ENCODE measurements at regions not wholly inside any gene's neighbourhood (a gene's known extent, or its start where the extent isn't known, plus 50 kb on each side); places are given as distances from the start of the nearest gene placed in this dataset.

DNA sequence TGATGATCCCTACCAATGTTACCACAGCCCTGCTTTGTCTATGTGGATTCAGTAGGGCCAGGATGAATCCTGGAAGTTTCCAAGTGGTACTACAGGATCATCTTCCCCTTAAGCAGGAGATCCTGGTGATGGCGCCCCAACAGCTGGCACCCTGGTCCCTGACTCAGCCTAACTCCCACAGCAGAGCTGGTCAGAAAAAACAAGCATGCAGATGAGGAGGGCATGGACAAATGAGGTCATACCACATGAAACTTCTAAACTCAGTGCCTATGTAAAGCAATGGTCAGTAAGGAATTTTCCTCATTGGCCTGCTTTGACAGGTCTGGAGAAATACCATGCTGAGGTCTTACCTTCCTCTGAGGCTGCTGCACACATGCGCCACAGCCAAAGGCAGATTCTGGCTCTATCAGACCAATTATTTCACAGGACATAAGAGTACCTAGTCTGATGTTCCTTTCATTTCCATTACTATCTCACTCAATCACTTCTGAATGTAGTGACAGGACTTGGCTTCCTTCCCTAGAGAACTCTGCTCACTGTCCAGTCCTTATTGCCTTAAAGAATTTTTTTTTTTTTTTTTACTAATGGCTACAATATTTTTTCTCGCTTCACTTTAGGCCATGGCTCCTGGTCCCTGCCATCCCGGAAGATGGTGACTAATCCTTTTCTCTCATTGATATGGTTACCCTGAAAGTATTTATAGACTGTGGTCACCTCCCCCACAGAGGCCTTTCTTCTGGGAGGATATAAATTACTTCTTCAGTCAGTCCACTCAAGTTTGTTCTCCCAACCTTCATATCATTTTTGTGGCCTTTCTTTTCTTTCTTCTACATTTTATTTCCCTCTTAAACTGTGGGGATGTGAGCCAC lies 525.2 kb upstream of the PSMD7 start:
- Histone ChIP-seq H3K9ac (ENCODE audit: insufficient read depth, low read length) (no peak overlapping the region), H3K27ac (ENCODE audit: insufficient read depth, low read length) (no peak overlapping the region), H3K79me2 (ENCODE audit: control insufficient read depth, insufficient read depth, low read length) (no peaks in the 10 kb centered on the region), H3K27me3 (ENCODE audit: control insufficient read depth, insufficient read depth, low read length) (no peaks in the 10 kb centered on the region), H3K4me1 (ENCODE audit: control insufficient read depth, extremely low read depth, insufficient read depth, low read length) (no peaks in the 10 kb centered on the region), H3K4me2 (ENCODE audit: extremely low read depth, insufficient read depth, low read length) (no peak overlapping the region), H3K36me3 (ENCODE audit: control insufficient read depth, insufficient read depth, low read length) (no peaks in the 10 kb centered on the region), H4K20me1 (ENCODE audit: control insufficient read depth, extremely low read depth, insufficient read depth, low read length) (no peaks in the 10 kb centered on the region), H3K4me3 (replicated peaks in 1 of 4; ENCODE audit: control extremely low read depth in 1 of 4, insufficient read depth in 1 of 4, low read depth in 3 of 4, low read length in 4 of 4) (no peak overlapping the region), H2AFZ (ENCODE audit: low read length) (no peak overlapping the region), H3K9me3 (ENCODE audit: control insufficient read depth, insufficient read depth, low read depth, low read length) (no peaks in the 10 kb centered on the region)
- peak; percentile 32 to 41 for DNase-seq (ENCODE audit: low read depth in 2 of 2)
- TF ChIP-seq EZH2 (IDR thresholded peaks at IDR 0.05; ENCODE audit: low read length, missing control alignments): no peak

DNA sequence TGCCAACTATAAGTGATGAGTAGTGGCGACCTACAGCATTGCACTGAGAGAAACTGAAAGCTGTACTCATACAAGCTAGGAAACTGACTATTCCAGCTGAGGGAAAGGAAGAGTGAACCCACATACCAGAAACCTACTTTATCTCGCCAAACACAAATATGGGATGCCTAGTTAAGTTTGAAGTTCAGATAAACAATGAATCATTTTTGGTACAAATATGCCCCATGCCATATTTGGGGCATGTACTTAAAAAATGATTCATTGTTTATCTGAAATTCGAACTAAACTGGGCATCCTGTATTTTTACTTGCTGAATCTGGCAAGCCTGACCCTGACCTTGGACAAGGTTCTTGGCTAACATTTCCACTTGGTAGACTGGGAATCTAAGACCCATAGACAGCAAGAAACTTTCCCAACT lies 527.8 kb upstream of the PSMD7 start:
- Histone ChIP-seq H3K4me3 (replicated peaks in 1 of 4; ENCODE audit: control extremely low read depth in 1 of 4, insufficient read depth in 1 of 4, low read depth in 3 of 4, low read length in 4 of 4) (no peak overlapping the region), H3K9me3 (ENCODE audit: control insufficient read depth, insufficient read depth, low read depth, low read length) (no peaks in the 10 kb centered on the region), H3K4me2 (ENCODE audit: extremely low read depth, insufficient read depth, low read length) (no peak overlapping the region), H3K27ac (ENCODE audit: insufficient read depth, low read length) (no peak overlapping the region), H3K4me1 (ENCODE audit: control insufficient read depth, extremely low read depth, insufficient read depth, low read length) (no peaks in the 10 kb centered on the region), H3K9ac (ENCODE audit: insufficient read depth, low read length) (no peak overlapping the region), H2AFZ (ENCODE audit: low read length) (no peak overlapping the region), H4K20me1 (ENCODE audit: control insufficient read depth, extremely low read depth, insufficient read depth, low read length) (no peaks in the 10 kb centered on the region), H3K79me2 (ENCODE audit: control insufficient read depth, insufficient read depth, low read length) (no peaks in the 10 kb centered on the region), H3K36me3 (ENCODE audit: control insufficient read depth, insufficient read depth, low read length) (no peaks in the 10 kb centered on the region), H3K27me3 (ENCODE audit: control insufficient read depth, insufficient read depth, low read length) (no peaks in the 10 kb centered on the region)
- TF ChIP-seq, protein P1, sequence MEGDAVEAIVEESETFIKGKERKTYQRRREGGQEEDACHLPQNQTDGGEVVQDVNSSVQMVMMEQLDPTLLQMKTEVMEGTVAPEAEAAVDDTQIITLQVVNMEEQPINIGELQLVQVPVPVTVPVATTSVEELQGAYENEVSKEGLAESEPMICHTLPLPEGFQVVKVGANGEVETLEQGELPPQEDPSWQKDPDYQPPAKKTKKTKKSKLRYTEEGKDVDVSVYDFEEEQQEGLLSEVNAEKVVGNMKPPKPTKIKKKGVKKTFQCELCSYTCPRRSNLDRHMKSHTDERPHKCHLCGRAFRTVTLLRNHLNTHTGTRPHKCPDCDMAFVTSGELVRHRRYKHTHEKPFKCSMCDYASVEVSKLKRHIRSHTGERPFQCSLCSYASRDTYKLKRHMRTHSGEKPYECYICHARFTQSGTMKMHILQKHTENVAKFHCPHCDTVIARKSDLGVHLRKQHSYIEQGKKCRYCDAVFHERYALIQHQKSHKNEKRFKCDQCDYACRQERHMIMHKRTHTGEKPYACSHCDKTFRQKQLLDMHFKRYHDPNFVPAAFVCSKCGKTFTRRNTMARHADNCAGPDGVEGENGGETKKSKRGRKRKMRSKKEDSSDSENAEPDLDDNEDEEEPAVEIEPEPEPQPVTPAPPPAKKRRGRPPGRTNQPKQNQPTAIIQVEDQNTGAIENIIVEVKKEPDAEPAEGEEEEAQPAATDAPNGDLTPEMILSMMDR (conservative IDR thresholded peaks at IDR 0.05 in 1 of 2, IDR thresholded peaks at IDR 0.05 in 1 of 2; ENCODE audit: low read depth in 1 of 2, low read length in 2 of 2): no peak
- TF ChIP-seq EZH2 (IDR thresholded peaks at IDR 0.05; ENCODE audit: low read length, missing control alignments): no peak
- peak in 1 of 2 donors; percentile 82 for DNase-seq (ENCODE audit: low read depth in 2 of 2)

DNA sequence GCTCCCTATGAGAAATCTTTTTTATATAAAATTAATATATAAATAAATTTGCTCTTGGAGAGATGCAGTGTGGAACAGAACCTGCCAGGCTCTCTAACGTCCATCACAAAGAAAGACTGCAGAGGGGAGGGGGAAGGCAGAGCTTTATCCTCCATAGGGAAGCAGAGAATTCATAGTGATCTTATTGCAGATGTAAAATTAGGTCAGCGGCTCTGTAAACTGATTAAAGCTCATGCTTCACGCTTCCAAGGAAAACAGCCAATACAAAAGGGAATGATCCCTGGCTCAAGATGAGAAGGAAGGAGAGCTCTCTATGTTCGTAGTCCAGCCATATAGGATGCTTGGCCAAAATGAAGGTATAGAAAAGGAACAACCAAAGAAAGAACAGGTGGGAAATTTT lies 532.3 kb upstream of the PSMD7 start:
- Histone ChIP-seq H3K4me1 (ENCODE audit: control insufficient read depth, extremely low read depth, insufficient read depth, low read length) (no peaks in the 10 kb centered on the region), H3K4me3 (replicated peaks in 1 of 4; ENCODE audit: control extremely low read depth in 1 of 4, insufficient read depth in 1 of 4, low read depth in 3 of 4, low read length in 4 of 4) (no peak overlapping the region), H3K9ac (ENCODE audit: insufficient read depth, low read length) (no peak overlapping the region), H3K36me3 (ENCODE audit: control insufficient read depth, insufficient read depth, low read length) (no peaks in the 10 kb centered on the region), H3K79me2 (ENCODE audit: control insufficient read depth, insufficient read depth, low read length) (no peaks in the 10 kb centered on the region), H3K9me3 (ENCODE audit: control insufficient read depth, insufficient read depth, low read depth, low read length) (no peaks in the 10 kb centered on the region), H3K27ac (ENCODE audit: insufficient read depth, low read length) (no peak overlapping the region), H3K27me3 (ENCODE audit: control insufficient read depth, insufficient read depth, low read length) (no peaks in the 10 kb centered on the region), H4K20me1 (ENCODE audit: control insufficient read depth, extremely low read depth, insufficient read depth, low read length) (no peaks in the 10 kb centered on the region), H3K4me2 (ENCODE audit: extremely low read depth, insufficient read depth, low read length) (no peak overlapping the region), H2AFZ (ENCODE audit: low read length) (no peak overlapping the region)
- TF ChIP-seq, protein P1 (conservative IDR thresholded peaks at IDR 0.05 in 1 of 2, IDR thresholded peaks at IDR 0.05 in 1 of 2; ENCODE audit: low read depth in 1 of 2, low read length in 2 of 2): no peak
- no peak for TF ChIP-seq EZH2 (IDR thresholded peaks at IDR 0.05; ENCODE audit: low read length, missing control alignments)
- DNase-seq (ENCODE audit: low read depth in 2 of 2): no peak

Measured in fibroblast of lung (primary cell).